ENCODE measurements at regions not wholly inside any gene's neighbourhood (a gene's known extent, or its start where the extent isn't known, plus 50 kb on each side); places are given as distances from the start of the nearest gene placed in this dataset.

DNA sequence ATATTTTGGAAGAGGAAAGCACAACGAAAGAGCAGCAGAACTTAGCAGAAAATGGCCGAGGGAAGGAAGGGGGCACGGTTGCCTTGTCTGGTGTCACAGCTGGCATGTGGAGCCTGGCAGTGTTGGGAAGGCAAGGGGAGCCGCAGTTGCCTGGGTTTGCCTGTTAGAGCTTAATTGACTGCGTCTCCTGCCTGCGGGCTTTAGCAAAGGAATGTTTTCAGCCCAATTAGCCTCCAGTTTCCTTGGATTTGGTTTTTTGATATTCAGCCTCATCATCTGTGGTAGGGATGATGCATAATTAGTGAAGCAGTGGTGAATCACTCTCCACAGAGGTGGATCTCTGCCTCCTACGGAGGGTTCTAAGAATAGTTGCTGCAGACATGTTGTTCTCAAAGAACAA lies 832.6 kb downstream of the QKI start:
- Histone ChIP-seq H3K4me2 (ENCODE audit: low read length) (no peak overlapping the region), H3K27ac (ENCODE audit: low read depth, low read length) (no peak overlapping the region), H3K4me1 (ENCODE audit: control insufficient read depth in 1 of 2, insufficient read depth in 2 of 2, low read length in 2 of 2) (no peaks in the 10 kb centered on the region), H3K9me3 (ENCODE audit: control insufficient read depth in 1 of 2, insufficient read depth in 1 of 2, low read depth in 1 of 2, low read length in 2 of 2) (peaks cover 0 to 5% of the 10 kb centered on the region in 2 experiments; a peak in 1 of 4 replicates), H3K9ac (ENCODE audit: low read length) (no peak overlapping the region), H3K9me2 (ENCODE audit: insufficient read depth) (no peaks in the 10 kb centered on the region), H3K36me3 (ENCODE audit: control insufficient read depth in 1 of 2, insufficient read depth in 2 of 2, low read length in 2 of 2) (no peaks in the 10 kb centered on the region), H2AFZ (ENCODE audit: low read depth, low read length, poor library complexity, severe bottlenecking) (no peak overlapping the region), H3K79me2 (ENCODE audit: insufficient read depth, low read length) (no peaks in the 10 kb centered on the region), H4K20me1 (ENCODE audit: insufficient read depth) (no peaks in the 10 kb centered on the region), H3K27me3 (ENCODE audit: insufficient read depth, low read length) (no peaks in the 10 kb centered on the region), H3K4me3 (replicated peaks in 1 of 2; ENCODE audit: low read depth in 1 of 2, low read length in 2 of 2) (no peak overlapping the region)
- POLR2A ChIA-PET = no interaction called here
- no peak for TF ChIP-seq EZH2 (IDR thresholded peaks at IDR 0.05)
- TF ChIP-seq SIN3A (IDR thresholded peaks at IDR 0.05; ENCODE audit: low read depth) = no peak
- no peak for TF ChIP-seq POLR2AphosphoS5 (IDR thresholded peaks at IDR 0.05; ENCODE audit: low read depth, low read length)
- no peak for TF ChIP-seq POLR2A (IDR thresholded peaks at IDR 0.05; ENCODE audit: borderline replicate concordance, extremely low read depth, insufficient read depth, insufficient read length)
- TF ChIP-seq, protein P1, sequence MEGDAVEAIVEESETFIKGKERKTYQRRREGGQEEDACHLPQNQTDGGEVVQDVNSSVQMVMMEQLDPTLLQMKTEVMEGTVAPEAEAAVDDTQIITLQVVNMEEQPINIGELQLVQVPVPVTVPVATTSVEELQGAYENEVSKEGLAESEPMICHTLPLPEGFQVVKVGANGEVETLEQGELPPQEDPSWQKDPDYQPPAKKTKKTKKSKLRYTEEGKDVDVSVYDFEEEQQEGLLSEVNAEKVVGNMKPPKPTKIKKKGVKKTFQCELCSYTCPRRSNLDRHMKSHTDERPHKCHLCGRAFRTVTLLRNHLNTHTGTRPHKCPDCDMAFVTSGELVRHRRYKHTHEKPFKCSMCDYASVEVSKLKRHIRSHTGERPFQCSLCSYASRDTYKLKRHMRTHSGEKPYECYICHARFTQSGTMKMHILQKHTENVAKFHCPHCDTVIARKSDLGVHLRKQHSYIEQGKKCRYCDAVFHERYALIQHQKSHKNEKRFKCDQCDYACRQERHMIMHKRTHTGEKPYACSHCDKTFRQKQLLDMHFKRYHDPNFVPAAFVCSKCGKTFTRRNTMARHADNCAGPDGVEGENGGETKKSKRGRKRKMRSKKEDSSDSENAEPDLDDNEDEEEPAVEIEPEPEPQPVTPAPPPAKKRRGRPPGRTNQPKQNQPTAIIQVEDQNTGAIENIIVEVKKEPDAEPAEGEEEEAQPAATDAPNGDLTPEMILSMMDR (IDR thresholded peaks at IDR 0.05 in 2 of 3, conservative IDR thresholded peaks at IDR 0.05 in 1 of 3; ENCODE audit: borderline replicate concordance in 1 of 3, insufficient read depth in 1 of 3, low read depth in 2 of 3, low read length in 2 of 3) = no peak
- TF ChIP-seq, protein P2, sequence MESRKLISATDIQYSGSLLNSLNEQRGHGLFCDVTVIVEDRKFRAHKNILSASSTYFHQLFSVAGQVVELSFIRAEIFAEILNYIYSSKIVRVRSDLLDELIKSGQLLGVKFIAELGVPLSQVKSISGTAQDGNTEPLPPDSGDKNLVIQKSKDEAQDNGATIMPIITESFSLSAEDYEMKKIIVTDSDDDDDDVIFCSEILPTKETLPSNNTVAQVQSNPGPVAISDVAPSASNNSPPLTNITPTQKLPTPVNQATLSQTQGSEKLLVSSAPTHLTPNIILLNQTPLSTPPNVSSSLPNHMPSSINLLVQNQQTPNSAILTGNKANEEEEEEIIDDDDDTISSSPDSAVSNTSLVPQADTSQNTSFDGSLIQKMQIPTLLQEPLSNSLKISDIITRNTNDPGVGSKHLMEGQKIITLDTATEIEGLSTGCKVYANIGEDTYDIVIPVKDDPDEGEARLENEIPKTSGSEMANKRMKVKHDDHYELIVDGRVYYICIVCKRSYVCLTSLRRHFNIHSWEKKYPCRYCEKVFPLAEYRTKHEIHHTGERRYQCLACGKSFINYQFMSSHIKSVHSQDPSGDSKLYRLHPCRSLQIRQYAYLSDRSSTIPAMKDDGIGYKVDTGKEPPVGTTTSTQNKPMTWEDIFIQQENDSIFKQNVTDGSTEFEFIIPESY (IDR thresholded peaks at IDR 0.05; ENCODE audit: extremely low read depth, insufficient replicate concordance, low read length) = no peak
- TF ChIP-seq ELF1 (IDR thresholded peaks at IDR 0.05; ENCODE audit: borderline replicate concordance, low read depth) = no peak
- TF ChIP-seq ZFX (IDR thresholded peaks at IDR 0.05) = no peak
- no peak for TF ChIP-seq CEBPB (IDR thresholded peaks at IDR 0.05; ENCODE audit: low read depth)
- no peak for TF ChIP-seq SRF (IDR thresholded peaks at IDR 0.05; ENCODE audit: low read depth)
- TF ChIP-seq JUND (IDR thresholded peaks at IDR 0.05) = no peak
- no peak for TF ChIP-seq SP1 (IDR thresholded peaks at IDR 0.05; ENCODE audit: low read depth)
- TF ChIP-seq, protein P3, sequence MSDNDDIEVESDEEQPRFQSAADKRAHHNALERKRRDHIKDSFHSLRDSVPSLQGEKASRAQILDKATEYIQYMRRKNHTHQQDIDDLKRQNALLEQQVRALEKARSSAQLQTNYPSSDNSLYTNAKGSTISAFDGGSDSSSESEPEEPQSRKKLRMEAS (IDR thresholded peaks at IDR 0.05) = no peak
- no peak for TF ChIP-seq FOSL1 (IDR thresholded peaks at IDR 0.05; ENCODE audit: low read depth)
- no peak for TF ChIP-seq YY1 (IDR thresholded peaks at IDR 0.05; ENCODE audit: extremely low read depth, insufficient replicate concordance, low read depth, low read length)
- TF ChIP-seq ZNF274 (IDR thresholded peaks at IDR 0.05; ENCODE audit: low read depth, low read length) = no peak
- TF ChIP-seq, protein P4, sequence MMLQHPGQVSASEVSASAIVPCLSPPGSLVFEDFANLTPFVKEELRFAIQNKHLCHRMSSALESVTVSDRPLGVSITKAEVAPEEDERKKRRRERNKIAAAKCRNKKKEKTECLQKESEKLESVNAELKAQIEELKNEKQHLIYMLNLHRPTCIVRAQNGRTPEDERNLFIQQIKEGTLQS (IDR thresholded peaks at IDR 0.05) = no peak
- ATAC-seq (no peak), DNase-seq (ENCODE audit: low read depth, low spot score) (no peak)
- no TSS peak for BruUV-seq (replicated peaks)
- intact Hi-C loops (cut with micrococcal nuclease) = no loop called here
- RAD21 ChIA-PET (ENCODE audit: low non-redundant PET in 1 of 2, low total read pairs in 2 of 2, uncharacterized antibody in 2 of 2, unreplicated experiment in 2 of 2) = no interaction called here
- CTCF ChIA-PET = no interaction called here
